WTC11 (cell line): ENCODE measurements at regions not wholly inside any gene's neighbourhood (a gene's known extent, or its start where the extent isn't known, plus 50 kb on each side); places are given as distances from the start of the nearest gene placed in this dataset.

Experiments
- ATAC-seq: fragments of 200-7000 bp; cut with Tn5 transposase; 2 replicates; pipeline ENCODE4 v1.10.0; 2021; ENCODE audit warnings: mild to moderate bottlenecking, moderate library complexity
- CTCF ChIA-PET: fragments of 300-600 bp; sonication (Branson Sonifier 250); formaldehyde crosslinking; loops from one replicate; lab custom pipeline; 2021; ENCODE audit warnings: antibody characterized with exemption; lab: Charles Lee
- POLR2A ChIA-PET: fragments of 350-600 bp; sonication (Branson Sonifier 250); formaldehyde crosslinking; loops from one replicate; lab custom pipeline; 2021; ENCODE audit warnings: antibody characterized with exemption; lab: Charles Lee
- DNase-seq: peaks from one replicate; pipeline ENCODE4 v3.0.0; 2021; ENCODE audit warnings: low spot score
- H3K27ac Mint-ChIP-seq: 2 replicates; pipeline ENCODE4 v1.8.0; 2021; ENCODE audit warnings: mixed read lengths
- H3K27me3 Mint-ChIP-seq: 2 replicates; pipeline ENCODE4 v1.8.0; 2021; ENCODE audit warnings: low read depth, mild to moderate bottlenecking, moderate library complexity, mixed read lengths
- H3K36me3 Mint-ChIP-seq: 2 replicates; pipeline ENCODE4 v1.8.0; 2021; ENCODE audit warnings: mixed read lengths
- H3K4me1 Mint-ChIP-seq: 2 replicates; pipeline ENCODE4 v1.8.0; 2022; ENCODE audit warnings: mixed read lengths
- H3K4me3 Mint-ChIP-seq: 2 replicates; pipeline ENCODE4 v1.8.0; 2021; ENCODE audit warnings: mild to moderate bottlenecking, moderate library complexity, mixed read lengths
- H3K9me3 Mint-ChIP-seq: 2 replicates; pipeline ENCODE4 v1.8.0; 2021; ENCODE audit warnings: mixed read lengths
- ATF1 ChIP-seq: sonication (generic); formaldehyde crosslinking; IDR thresholded peaks from 2 replicates; pipeline ENCODE4 v1.8.1; 2023; ENCODE audit warnings: mild to moderate bottlenecking, moderate library complexity, missing genetic modification reagents
- CREB1 ChIP-seq: sonication (generic); formaldehyde crosslinking; IDR thresholded peaks from 2 replicates; pipeline ENCODE4 v1.8.0; 2023; ENCODE audit warnings: mild to moderate bottlenecking, missing genetic modification reagents
- CREM ChIP-seq: sonication (generic); formaldehyde crosslinking; IDR thresholded peaks from 2 replicates; pipeline ENCODE4 v1.8.1; 2022; ENCODE audit warnings: mild to moderate bottlenecking, missing genetic modification reagents, moderate library complexity
- E2F1 ChIP-seq: sonication (generic); formaldehyde crosslinking; IDR thresholded peaks from 2 replicates; pipeline ENCODE4 v1.8.0; 2022; ENCODE audit warnings: mild to moderate bottlenecking, missing genetic modification reagents
- E2F4 ChIP-seq: sonication (generic); formaldehyde crosslinking; IDR thresholded peaks from 2 replicates; pipeline ENCODE4 v1.8.1; 2022; ENCODE audit warnings: low read depth, mild to moderate bottlenecking, moderate library complexity, missing genetic modification reagents, borderline replicate concordance
- FOXJ3 ChIP-seq: sonication (generic); formaldehyde crosslinking; IDR thresholded peaks from 2 replicates; pipeline ENCODE4 v1.9.0; 2021; ENCODE audit warnings: missing genetic modification reagents, mild to moderate bottlenecking, borderline replicate concordance
- FOXP4 ChIP-seq: sonication (generic); formaldehyde crosslinking; IDR thresholded peaks from 2 replicates; pipeline ENCODE4 v1.8.0; 2022; ENCODE audit warnings: mild to moderate bottlenecking, missing genetic modification reagents
- GRHL2 ChIP-seq: fragments of 250-450 bp; sonication (Bioruptor Pico); IDR thresholded peaks from 2 replicates; pipeline ENCODE4 v1.8.0; 2022; ENCODE audit warnings: mild to moderate bottlenecking, moderate library complexity; ENCODE audit not compliant: insufficient replicate concordance, severe bottlenecking
- GTF2I ChIP-seq: fragments of 250-450 bp; sonication (Bioruptor Pico); conservative IDR thresholded peaks from 2 replicates; pipeline ENCODE4 v1.4.0; 2021; ENCODE audit warnings: mild to moderate bottlenecking
- IRF1 ChIP-seq: sonication (generic); formaldehyde crosslinking; IDR thresholded peaks from 2 replicates; pipeline ENCODE4 v1.8.0; 2023; ENCODE audit warnings: missing genetic modification reagents
- KAT7 ChIP-seq: sonication (generic); formaldehyde crosslinking; IDR thresholded peaks from 2 replicates; pipeline ENCODE4 v1.8.1; 2023; ENCODE audit warnings: missing genetic modification reagents, mild to moderate bottlenecking, borderline replicate concordance
- NFE2L1 ChIP-seq: sonication (generic); formaldehyde crosslinking; IDR thresholded peaks from 2 replicates; pipeline ENCODE4 v1.8.1; 2023; ENCODE audit warnings: missing genetic modification reagents
- NR1H2 ChIP-seq: sonication (generic); formaldehyde crosslinking; IDR thresholded peaks from 2 replicates; pipeline ENCODE4 v1.9.0; 2021; ENCODE audit warnings: mild to moderate bottlenecking, moderate library complexity, missing genetic modification reagents
- OVOL2 ChIP-seq: fragments of 250-450 bp; sonication (Bioruptor Pico); IDR thresholded peaks from 2 replicates; pipeline ENCODE4 v1.9.0; 2021; ENCODE audit warnings: mild to moderate bottlenecking, borderline replicate concordance
- TEAD1 ChIP-seq: sonication (generic); formaldehyde crosslinking; IDR thresholded peaks from 2 replicates; pipeline ENCODE4 v1.8.0; 2022; ENCODE audit warnings: mild to moderate bottlenecking, missing genetic modification reagents
- TP53 ChIP-seq: sonication (generic); formaldehyde crosslinking; IDR thresholded peaks from 2 replicates; pipeline ENCODE4 v1.8.1; 2023; ENCODE audit warnings: mild to moderate bottlenecking, missing genetic modification reagents
- USF1 ChIP-seq: sonication (generic); formaldehyde crosslinking; IDR thresholded peaks from 2 replicates; pipeline ENCODE4 v1.8.0; 2022; ENCODE audit warnings: mild to moderate bottlenecking, missing genetic modification reagents
- ZBTB43 ChIP-seq: sonication (generic); formaldehyde crosslinking; IDR thresholded peaks from 2 replicates; pipeline ENCODE4 v1.8.1; 2023; ENCODE audit warnings: mild to moderate bottlenecking, missing genetic modification reagents
- ZMAT4 ChIP-seq: fragments of 250-450 bp; sonication (Bioruptor Pico); IDR thresholded peaks from 2 replicates; pipeline ENCODE4 v1.9.0; 2021; ENCODE audit warnings: mild to moderate bottlenecking
- ZNF138 ChIP-seq: sonication (generic); formaldehyde crosslinking; conservative IDR thresholded peaks from 2 replicates; pipeline ENCODE4 v1.8.1; 2022; ENCODE audit warnings: mild to moderate bottlenecking, moderate library complexity, missing genetic modification reagents
- ZNF416 ChIP-seq: fragments of 250-450 bp; sonication (Bioruptor Pico); IDR thresholded peaks from 2 replicates; pipeline ENCODE4 v1.9.0; 2021; ENCODE audit warnings: mild to moderate bottlenecking, inconsistent platforms
- ZNF671 ChIP-seq: fragments of 250-450 bp; sonication (Bioruptor Pico); IDR thresholded peaks from 2 replicates; pipeline ENCODE4 v1.8.0; 2021; ENCODE audit warnings: mild to moderate bottlenecking

GRCh38 chr1:98389809-98390208, 271.7 kb upstream of the SNX7 start:
- ATAC-seq, result no peak
- H3K9me3 Mint-ChIP-seq, result no peaks in the 10 kb centered on the region
- no peak for TF ChIP-seq ZNF671 (CRISPR knock-in tag)
- TF ChIP-seq ZMAT4 (CRISPR knock-in tag), result no peak
- no peak for TF ChIP-seq E2F4 (CRISPR knock-in tag)
- no peak for TF ChIP-seq TP53 (CRISPR knock-in tag)
- no peak for TF ChIP-seq ATF1
- no peak for TF ChIP-seq NR1H2
- TF ChIP-seq ZBTB43, result no peak
- TF ChIP-seq NFE2L1, result no peak
- TF ChIP-seq GTF2I (CRISPR knock-in tag), result no peak
- ChIA-PET POLR2A (no interaction called here), CTCF (no interaction called here)
- no peak for DNase-seq
- H3K4me3 Mint-ChIP-seq, result no peak overlapping the region
- no peaks in the 10 kb centered on the region for H3K36me3 Mint-ChIP-seq
- no peaks in the 10 kb centered on the region for H3K27me3 Mint-ChIP-seq
- no peaks in the 10 kb centered on the region for H3K4me1 Mint-ChIP-seq
- no peak overlapping the region for H3K27ac Mint-ChIP-seq

- H3K4me3 Mint-ChIP-seq, result no peak overlapping the region
- POLR2A ChIA-PET, result no interaction called here
- H3K36me3 Mint-ChIP-seq, result no peaks in the 10 kb centered on the region
- no peaks in the 10 kb centered on the region for H3K4me1 Mint-ChIP-seq
- no peaks in the 10 kb centered on the region for H3K27me3 Mint-ChIP-seq
- DNase-seq, result no peak
- no peak for TF ChIP-seq CREM
- TF ChIP-seq GRHL2 (CRISPR knock-in tag), result no peak
- TF ChIP-seq FOXP4 (CRISPR knock-in tag), result no peak
- no peak for TF ChIP-seq E2F1
- TF ChIP-seq FOXJ3 (CRISPR knock-in tag), result no peak
- no peak for TF ChIP-seq OVOL2 (CRISPR knock-in tag)
- no peak for TF ChIP-seq KAT7 (CRISPR knock-in tag)
- no peak for TF ChIP-seq USF1 (CRISPR knock-in tag)
- TF ChIP-seq ZNF671 (CRISPR knock-in tag), result no peak
- TF ChIP-seq IRF1 (CRISPR knock-in tag), result no peak
- TF ChIP-seq ZNF138 (CRISPR knock-in tag), result no peak
- no peak for TF ChIP-seq TEAD1 (CRISPR knock-in tag)
- TF ChIP-seq CREB1 (CRISPR knock-in tag), result no peak
- TF ChIP-seq E2F4 (CRISPR knock-in tag), result no peak
- no peak for TF ChIP-seq GTF2I (CRISPR knock-in tag)
- TF ChIP-seq ZNF416 (CRISPR knock-in tag), result no peak
- TF ChIP-seq, all 79 proteins: peak for 0
- H3K9me3 Mint-ChIP-seq, result no peaks in the 10 kb centered on the region
- no peak for ATAC-seq
- CTCF ChIA-PET, result no interaction called here
- H3K27ac Mint-ChIP-seq, result no peak overlapping the region
These were observed 273.1 kb upstream of the SNX7 start for GRCh38 chr1:98388441-98388840.
